Retinal pigment epithelial cell (primary cell): ENCODE measurements at regions not wholly inside any gene's neighbourhood (a gene's known extent, or its start where the extent isn't known, plus 50 kb on each side); places are given as distances from the start of the nearest gene placed in this dataset.

Source experiments
- DNase-seq: peaks from one replicate; pipeline ENCODE4 v3.0.0-alpha.2; 2010; ENCODE audit warnings: low read depth
- H3K4me3 ChIP-seq: 2 replicates; pipeline ENCODE4 v1.5.1; 2011; ENCODE audit warnings: mild to moderate bottlenecking, low read length, control low read depth, moderate library complexity
- CTCF ChIP-seq: conservative IDR thresholded peaks from 2 replicates; pipeline ENCODE4 v1.5.1; 2011; ENCODE audit warnings: low read depth, low read length, control low read depth, inconsistent platforms

- TF ChIP-seq CTCF = no peak
- no peak for DNase-seq
- no peak overlapping the region for H3K4me3 ChIP-seq
Measured at GRCh38 chr13:55682776-55683175, 1457.9 kb upstream of the PRR20A start.

- no peak for TF ChIP-seq CTCF
- H3K4me3 ChIP-seq = no peak overlapping the region
- DNase-seq = no peak
Measured at GRCh38 chr13:55705526-55705925, 1435.2 kb upstream of the PRR20A start.

GRCh38 chr13:55705971-55706370, 1434.7 kb upstream of the PRR20A start:
- DNase-seq = no peak
- no peak for TF ChIP-seq CTCF
- H3K4me3 ChIP-seq = no peak overlapping the region

- DNase-seq = no peak
- TF ChIP-seq CTCF = no peak
- no peak overlapping the region for H3K4me3 ChIP-seq
Measured at GRCh38 chr13:55714120-55714519, 1426.6 kb upstream of the PRR20A start.

- no peak for TF ChIP-seq CTCF
- no peak overlapping the region for H3K4me3 ChIP-seq
- no peak for DNase-seq
Measured at GRCh38 chr13:55727683-55728082, 1413.0 kb upstream of the PRR20A start.

GRCh38 chr13:55728247-55728646, 1412.5 kb upstream of the PRR20A start:
- no peak overlapping the region for H3K4me3 ChIP-seq
- no peak for DNase-seq
- TF ChIP-seq CTCF = no peak

GRCh38 chr13:55745828-55746227, 1394.9 kb upstream of the PRR20A start:
- TF ChIP-seq CTCF = no peak
- H3K4me3 ChIP-seq = no peak overlapping the region
- no peak for DNase-seq
